Gastrocnemius medialis (tissue), 4 donors: ENCODE measurements at regions not wholly inside any gene's neighbourhood (a gene's known extent, or its start where the extent isn't known, plus 50 kb on each side); places are given as distances from the start of the nearest gene placed in this dataset.

ENCODE experiments used
- CTCF ChIP-seq, 5 experiments: fragments of 450-650 bp in 3 of 5; fragments of 200-600 bp in 2 of 5; sonication (generic) in 2 of 5; IDR thresholded peaks in 4 of 5; conservative IDR thresholded peaks in 1 of 5; 1 replicate in 4 of 5; 2 replicates in 1 of 5; pipeline ENCODE4 v1.5.1; 2016 to 2019; ENCODE audit warnings: antibody characterized with exemption in 5 of 5, mild to moderate bottlenecking in 3 of 5, moderate library complexity in 3 of 5
- POLR2A ChIP-seq, 2 donors: fragments of 450-650 bp; IDR thresholded peaks; one replicate each; pipeline ENCODE4 v1.6.1; 2017; ENCODE audit warnings: antibody characterized with exemption in 2 of 2, mild to moderate bottlenecking in 2 of 2, moderate library complexity in 2 of 2

- no peak for TF ChIP-seq CTCF (IDR thresholded peaks at IDR 0.05 in 4 of 5, conservative IDR thresholded peaks at IDR 0.05 in 1 of 5)
- no peak for TF ChIP-seq POLR2A (IDR thresholded peaks at IDR 0.05)
Observed at GRCh38 chr11:119936426-119936825, 201.5 kb downstream of the TRIM29 start.
